Vagina (tissue), 2 donors: ENCODE measurements at regions not wholly inside any gene's neighbourhood (a gene's known extent, or its start where the extent isn't known, plus 50 kb on each side); places are given as distances from the start of the nearest gene placed in this dataset.

Experiments used
- POLR2A ChIP-seq, 2 donors: fragments of 450-650 bp; IDR thresholded peaks; one replicate each; pipeline ENCODE4 v1.6.1; 2017; ENCODE audit warnings: antibody characterized with exemption in 2 of 2, mild to moderate bottlenecking in 2 of 2, moderate library complexity in 2 of 2
- POLR2AphosphoS5 ChIP-seq, 2 donors: sonication (generic); formaldehyde crosslinking; IDR thresholded peaks; one replicate each; pipeline ENCODE4 v1.9.0; 2017; ENCODE audit warnings: antibody characterized with exemption in 2 of 2, mild to moderate bottlenecking in 2 of 2, low read depth in 1 of 2; ENCODE audit not compliant: insufficient read depth in 1 of 2
- TF ChIP-seq, protein P1 (sequence below), 3 experiments: fragments of 450-650 bp in 2 of 3; fragments of 200-600 bp in 1 of 3; sonication (generic) in 1 of 3; IDR thresholded peaks; one replicate each; pipeline ENCODE4 v1.5.1; 2017 to 2019; ENCODE audit warnings: antibody characterized with exemption in 3 of 3, mild to moderate bottlenecking in 2 of 3, moderate library complexity in 2 of 3

DNA sequence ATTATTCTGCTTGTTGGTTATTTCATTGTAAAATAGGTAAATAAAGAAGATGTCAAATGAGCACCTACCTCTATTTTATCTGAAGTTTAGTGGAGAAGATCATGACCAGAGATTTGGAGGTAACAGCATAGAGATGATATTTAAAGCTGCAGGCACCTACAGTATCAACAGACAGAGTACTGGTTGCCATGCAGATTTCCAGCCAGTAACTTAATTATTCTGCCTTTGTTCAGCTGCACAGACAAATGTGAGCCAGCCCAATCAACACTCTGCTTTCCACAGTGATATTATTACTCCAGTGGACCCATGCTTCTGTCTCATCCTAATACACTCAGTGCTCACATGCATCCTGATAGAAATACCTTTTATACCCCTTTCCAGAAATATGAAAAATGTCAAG lies 348.5 kb upstream of the RGS6 start:
- TF ChIP-seq, protein P1, sequence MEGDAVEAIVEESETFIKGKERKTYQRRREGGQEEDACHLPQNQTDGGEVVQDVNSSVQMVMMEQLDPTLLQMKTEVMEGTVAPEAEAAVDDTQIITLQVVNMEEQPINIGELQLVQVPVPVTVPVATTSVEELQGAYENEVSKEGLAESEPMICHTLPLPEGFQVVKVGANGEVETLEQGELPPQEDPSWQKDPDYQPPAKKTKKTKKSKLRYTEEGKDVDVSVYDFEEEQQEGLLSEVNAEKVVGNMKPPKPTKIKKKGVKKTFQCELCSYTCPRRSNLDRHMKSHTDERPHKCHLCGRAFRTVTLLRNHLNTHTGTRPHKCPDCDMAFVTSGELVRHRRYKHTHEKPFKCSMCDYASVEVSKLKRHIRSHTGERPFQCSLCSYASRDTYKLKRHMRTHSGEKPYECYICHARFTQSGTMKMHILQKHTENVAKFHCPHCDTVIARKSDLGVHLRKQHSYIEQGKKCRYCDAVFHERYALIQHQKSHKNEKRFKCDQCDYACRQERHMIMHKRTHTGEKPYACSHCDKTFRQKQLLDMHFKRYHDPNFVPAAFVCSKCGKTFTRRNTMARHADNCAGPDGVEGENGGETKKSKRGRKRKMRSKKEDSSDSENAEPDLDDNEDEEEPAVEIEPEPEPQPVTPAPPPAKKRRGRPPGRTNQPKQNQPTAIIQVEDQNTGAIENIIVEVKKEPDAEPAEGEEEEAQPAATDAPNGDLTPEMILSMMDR (IDR thresholded peaks at IDR 0.05): no peak
- no peak for TF ChIP-seq POLR2A (IDR thresholded peaks at IDR 0.05)
- no peak for TF ChIP-seq POLR2AphosphoS5 (IDR thresholded peaks at IDR 0.05; ENCODE audit: insufficient read depth in 1 of 2, low read depth in 1 of 2)
